ENCODE measurements at regions not wholly inside any gene's neighbourhood (a gene's known extent, or its start where the extent isn't known, plus 50 kb on each side); places are given as distances from the start of the nearest gene placed in this dataset.

DNA sequence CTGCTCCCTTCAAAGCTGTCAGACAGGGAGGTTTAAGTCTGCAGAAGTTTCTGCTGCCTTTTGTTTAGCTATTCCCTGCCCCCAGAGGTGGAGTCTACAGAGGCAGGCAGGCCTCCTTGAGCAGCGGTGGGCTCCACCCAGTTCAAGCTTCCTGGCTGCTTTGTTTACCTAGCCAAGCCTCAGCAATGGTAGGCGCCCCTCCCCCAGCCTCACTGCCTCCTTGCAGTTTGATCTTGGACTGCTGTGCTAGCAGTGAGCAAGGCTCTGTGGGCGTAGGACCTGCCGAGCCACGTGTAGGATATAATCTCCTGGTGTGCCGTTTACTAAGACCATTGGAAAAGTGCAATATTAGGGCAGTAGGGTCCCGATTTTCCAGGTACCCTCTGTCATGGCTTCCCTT is 707.1 kb upstream of the POM121L12 start:
- DNase-seq, result peak in 1 of 5 experiments; percentile 5

DNA sequence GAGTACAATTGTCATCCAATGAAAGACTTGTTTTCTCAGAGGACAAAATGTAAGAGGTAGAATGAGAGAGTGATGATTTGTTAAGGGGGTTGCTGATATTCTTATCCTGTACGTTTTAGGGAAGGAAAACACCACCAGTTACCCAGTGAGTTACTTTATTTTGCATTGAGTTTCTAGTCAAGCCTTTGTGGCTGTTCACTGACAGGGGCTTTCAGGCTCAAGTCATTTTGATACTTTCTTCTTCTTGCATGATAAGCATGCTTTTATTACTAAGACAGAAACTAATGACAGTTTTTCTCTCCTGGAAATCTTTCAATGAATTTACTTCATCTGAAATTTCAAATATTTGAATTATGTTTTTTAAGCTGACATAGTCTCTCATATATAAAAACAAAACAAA is 710.2 kb upstream of the POM121L12 start:
- peak in 1 of 5 experiments; percentile 32 for DNase-seq

DNA sequence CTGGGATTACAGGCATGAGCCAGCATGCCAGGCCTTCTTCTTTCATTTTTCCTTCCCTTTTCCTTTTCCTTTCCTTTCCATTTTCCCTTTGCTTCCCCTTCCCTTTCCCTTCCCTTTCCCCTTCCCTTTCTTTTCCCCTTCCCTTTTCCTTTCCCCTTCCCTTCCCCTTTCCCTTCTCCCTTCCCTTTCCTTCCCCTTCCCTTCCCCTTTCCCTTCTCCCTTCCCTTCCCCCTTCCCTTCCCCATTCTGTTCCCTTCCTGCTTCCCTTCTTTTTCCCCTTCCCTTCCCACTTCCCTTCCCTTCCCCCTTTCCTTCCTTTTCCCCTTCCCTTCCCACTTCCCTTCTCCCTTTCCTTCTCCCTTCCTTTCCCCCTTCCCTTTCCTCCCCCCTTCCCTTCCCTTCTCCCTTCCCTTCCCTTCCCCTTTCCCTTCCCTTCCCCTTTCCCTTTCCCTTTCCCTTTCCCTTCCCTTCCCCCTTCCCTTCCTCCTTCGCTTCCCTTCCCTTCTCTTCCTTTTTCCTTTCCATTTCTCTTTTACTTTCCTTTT is 712.2 kb upstream of the POM121L12 start:
- DNase-seq, result no peak

DNA sequence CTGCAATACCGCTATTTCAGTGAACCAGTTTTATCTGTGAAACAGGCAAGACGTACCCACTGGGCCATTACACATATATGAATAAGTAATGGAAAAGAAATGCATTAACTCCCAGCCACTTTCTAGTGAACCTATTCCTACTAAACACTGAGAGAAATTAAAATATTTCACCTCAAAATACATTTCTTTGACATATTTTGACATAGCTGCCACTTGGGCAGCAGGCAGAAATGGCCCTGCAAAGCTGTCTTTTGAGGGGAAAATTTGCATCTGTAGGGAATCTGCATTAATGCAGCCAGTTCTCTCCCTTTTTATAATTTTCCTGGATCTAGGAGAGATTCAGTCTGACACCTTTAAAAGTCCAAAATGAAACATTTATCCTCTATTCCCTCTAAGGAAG is 714.8 kb upstream of the POM121L12 start:
- DNase-seq, result no peak

DNA sequence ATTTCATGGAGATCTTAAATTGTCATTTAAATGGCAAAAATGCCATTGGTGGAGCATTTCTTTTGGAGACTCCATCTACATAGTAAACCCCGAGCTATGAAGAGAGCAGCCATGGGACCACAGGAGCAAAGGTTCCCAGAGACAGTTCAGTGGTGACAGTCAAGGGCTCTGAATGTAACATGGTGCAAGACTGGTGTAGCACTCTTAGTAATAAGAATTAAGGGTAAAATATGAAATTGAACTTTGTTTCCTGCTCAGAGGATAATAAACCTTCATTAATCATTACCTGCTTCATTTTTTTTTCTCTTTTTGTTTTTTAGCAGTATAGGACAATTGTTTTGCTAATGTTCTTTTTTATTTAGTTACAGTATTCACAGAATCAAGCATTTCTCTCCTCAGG is 717.5 kb upstream of the POM121L12 start:
- no peak for DNase-seq

DNA sequence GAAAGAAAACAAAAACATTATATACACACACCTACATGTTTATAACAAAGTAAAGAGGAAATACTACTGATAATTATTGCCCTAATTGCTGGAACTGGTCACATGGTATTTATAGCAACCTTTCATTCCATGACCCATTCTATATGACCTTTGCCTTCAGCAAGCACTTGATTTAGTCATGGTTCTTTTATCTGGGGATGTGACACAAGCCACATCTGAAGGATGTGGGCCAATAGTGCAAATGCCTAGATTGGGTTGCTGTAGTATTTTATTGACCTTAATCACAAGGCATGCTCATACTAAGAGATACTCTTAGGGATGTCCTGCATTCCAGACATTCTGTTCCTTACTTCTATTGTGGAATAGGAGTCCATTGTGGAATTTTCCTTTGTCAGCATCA is 723.5 kb upstream of the POM121L12 start:
- DNase-seq, result no peak

DNA sequence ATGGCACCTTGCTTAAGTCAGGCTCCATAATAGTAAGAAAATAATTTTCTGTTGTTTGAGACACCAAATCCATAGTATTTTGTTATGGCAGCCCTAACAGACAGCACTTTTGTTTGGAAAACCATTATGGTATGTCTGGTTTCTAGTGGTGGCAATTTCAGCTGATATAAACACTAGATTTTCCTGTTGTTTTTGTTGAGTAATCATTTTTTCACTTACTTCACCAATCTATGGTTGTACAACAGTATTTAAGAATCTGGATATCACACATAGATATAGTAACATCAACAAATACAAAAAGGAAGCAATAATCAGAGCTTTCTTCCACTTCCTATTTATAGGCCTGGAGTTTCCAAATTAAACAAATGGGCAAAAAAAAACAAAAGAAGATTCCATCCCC is 725.8 kb upstream of the POM121L12 start:
- no peak for DNase-seq

DNA sequence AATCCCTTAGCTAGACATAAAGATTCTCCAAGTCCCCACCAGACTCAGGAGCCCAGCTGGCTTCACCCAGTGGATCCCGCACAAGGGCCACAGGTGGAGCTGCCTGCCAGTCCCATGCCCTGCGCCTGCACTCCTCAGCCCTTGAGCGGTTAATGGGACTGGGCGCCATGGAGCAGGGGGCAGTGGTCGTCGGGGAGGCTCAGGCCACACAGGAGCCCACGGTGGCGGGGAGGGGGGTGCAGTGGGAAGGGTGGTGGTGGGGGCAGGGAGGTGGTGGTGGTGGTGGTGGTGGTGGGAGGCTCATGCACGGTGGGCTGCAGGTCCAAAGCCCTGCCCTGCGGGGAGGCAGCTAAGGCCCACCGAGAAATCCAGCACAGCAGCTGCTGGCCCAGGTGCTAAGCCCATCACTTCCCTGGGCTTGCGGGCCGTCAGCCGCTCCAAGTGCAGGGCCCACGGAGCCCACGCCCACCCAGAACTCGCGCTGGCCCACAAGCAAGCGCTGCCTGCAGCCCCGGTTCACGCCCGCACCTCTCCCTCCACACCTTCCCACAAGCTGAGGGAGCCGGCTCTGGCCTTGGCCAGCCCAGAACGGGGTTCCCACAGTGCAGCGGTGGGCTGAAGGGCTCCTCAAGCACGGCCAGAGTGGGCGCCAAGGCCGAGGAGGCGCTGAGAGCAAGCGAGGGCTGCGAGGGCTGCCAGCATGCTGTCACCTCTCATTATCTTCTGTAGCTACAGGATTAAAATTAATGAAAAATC is 732.5 kb upstream of the POM121L12 start:
- no peak for DNase-seq

DNA sequence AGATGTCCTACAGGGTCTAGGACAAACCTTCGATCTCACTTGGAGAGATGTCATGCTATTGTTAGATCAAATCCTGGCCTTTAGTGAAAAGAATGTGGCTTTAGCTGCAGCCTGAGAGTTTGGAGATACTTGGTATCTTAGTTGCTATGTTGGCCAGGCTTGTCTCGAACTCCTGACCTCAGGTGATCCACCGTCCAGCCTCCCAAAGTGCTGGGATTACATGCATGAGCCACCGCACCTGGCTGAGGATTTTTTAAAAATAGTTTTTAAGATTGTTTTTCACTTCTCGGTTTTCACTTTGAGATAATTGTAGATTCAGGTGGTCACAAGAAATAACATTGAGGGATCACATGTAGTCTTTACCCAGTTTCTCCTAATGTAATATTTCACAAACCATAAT is 738.3 kb upstream of the POM121L12 start:
- DNase-seq, result no peak

DNA sequence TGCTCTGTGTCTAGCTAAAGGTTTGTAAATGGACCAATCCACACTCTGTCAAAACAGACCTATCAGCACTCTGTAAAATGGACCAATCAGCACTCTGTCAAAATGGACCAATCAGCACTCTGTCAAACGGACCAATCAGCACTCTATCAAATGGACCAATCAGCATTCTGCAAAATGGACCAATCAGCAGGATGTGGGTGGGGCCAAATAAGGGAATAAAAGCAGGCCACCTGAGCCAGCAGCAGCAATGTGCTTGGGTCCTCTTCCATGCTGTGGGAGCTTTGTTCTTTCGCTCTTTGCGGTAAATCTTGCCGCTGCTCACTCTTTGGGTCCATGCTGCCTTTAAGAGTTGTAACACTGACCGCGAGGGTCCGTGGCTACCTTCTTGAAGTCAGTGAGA is 740.5 kb upstream of the POM121L12 start:
- no peak for DNase-seq

DNA sequence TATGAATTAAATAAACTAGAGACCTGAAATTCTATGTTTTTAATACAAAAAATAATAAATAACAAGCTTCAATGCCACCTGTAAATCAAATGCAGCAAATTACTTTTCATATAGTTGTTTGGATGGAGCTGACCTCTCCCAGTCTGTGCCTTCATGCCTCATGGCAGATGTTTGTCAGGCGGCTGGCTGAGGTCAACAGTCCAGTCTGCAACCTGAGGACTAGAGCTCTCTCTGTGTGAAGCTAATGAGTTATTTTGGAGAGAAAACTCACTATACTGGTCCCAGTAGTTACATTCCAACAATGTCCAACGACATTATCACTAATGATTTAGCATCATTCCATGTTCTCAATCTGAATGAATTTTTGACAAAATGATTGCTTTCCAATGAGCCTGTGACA is 746.2 kb upstream of the POM121L12 start:
- no peak for DNase-seq

DNA sequence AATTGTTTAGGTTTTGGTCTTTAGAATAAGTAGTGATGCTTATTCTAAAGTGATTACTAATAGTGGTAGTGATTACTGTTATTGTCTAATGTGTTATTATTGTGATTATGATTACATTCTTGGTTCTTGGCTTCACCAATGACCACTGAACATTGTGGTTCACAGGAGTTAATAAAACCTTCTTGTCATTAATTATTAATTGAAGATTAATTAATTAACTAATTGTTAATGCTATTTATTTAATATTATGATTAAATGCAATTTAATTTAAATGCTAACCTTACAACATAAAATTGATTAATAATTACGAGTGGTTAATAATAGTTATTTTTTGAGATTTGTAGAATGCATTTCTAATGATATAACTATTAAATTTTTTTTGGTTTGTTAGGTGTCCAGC is 747.7 kb upstream of the POM121L12 start:
- no peak for DNase-seq

DNA sequence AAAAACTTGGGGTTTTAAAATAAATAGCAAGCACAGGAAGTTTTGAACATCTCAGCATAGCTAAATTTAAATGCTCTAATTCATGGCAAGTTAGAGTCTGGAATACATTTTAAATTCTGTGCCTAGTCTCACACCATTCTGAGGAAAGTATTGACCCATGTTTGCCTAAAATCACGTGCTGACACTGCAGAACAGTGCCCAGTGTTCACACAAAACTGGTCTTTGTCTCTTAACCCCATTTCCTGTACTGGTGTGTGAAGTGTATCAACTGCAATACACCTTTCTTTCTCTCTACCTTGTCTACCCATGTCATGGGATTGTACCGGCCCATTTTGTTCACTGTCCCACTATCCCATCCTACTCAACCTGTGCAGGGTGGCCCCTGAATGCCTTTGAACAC is 749.7 kb upstream of the POM121L12 start:
- no peak for DNase-seq

DNA sequence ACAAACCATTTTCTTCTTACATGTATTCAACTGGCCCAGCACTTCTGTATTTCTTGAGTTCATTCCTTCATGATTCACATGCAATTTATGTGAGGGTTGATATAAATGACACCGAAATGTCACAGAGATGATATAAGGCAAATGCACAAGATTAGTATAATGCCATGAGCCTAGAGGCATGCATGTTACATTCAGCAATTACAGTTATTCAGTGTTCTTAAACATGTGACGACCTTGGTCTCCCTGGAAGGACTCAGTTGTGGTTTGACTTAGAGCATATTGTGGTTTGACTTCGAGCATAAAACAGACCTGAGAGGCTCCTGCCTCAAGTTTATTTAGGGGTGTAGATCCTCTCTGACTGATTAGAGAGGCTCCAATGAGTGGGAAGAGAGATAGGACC is 752.1 kb upstream of the POM121L12 start:
- no peak for DNase-seq

DNA sequence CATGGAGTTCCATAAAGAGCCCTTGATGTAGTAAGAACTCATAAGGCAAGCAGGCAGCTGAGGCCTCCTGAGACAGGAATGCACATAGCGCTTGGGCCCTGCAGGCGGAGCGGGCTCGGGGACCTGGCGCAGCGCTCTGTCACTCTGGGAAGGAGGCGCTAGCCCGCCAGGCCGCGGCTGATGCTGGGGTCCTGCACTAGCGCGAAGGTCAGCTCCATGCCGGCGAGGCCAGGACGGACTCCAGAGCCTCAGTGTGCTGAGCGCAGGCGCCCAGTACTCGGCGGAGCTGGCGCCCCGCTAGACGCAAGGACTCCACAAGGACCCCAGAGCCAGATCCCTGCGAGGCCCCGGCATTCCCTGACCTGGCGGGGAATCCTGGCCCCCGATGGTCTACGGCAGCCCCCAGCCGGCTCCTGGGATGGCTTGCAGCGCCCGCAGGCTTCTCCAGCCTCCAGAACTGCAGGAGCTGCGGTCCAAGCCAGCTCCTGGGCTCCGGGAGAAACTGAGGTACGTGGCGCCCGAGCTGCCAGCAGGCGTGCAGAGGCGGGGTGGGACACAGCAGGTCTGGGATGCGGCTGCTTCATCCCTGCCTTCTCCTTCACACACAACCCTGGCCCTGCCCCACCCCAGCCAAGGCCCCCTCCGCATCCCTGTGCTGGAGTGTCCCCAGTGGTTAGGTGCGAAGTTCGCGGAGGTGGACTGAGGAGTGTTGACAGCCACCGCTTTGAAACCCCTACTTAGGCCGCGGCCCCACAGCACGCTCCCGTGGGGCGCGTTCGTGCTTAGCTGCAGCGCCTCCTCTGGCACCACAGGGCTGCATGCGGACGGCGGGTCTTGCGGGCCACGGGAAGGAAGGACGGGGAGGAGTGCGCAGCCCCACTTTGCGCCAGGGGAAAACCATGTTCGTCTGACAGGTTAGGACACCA is 761.5 kb upstream of the POM121L12 start:
- DNase-seq, result no peak

DNA sequence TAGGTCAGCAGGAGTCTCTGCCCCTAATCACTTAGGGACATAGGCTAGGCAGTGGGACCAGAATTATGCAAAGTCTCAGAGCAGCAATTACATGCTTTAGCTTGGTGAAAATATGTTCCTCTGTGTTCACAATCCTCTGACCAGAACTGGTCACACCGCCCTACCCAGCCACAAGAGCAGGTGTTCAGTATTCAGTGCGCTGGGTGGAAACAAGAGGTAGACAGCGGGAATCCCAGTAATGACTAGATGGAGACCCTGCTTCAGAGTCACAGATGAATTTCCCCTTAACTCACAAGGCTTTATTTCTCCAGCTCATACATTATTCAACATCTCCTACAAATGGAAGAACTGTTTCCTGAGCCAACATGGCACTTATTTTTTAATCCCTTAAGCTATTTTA is 763.7 kb upstream of the POM121L12 start:
- DNase-seq, result no peak

DNA sequence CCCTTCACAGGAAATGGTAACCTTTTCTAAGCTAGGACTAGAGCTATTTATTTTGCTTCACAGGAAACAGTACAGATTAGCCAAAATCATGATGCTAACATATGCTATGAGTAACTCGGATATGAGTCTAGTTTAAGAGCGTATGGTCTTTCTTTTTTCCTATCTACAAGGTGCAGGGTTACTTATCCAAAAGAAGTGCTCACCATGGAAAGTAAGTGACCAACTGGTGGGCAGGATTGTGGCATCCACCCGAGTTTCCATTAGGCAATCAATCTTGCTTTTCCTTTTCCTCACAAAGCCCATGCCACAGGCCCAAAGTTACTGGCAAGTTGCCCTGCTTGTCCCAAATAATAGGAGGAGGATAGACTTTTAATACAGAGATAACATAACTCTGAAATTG is 765.1 kb upstream of the POM121L12 start:
- no peak for DNase-seq

DNA sequence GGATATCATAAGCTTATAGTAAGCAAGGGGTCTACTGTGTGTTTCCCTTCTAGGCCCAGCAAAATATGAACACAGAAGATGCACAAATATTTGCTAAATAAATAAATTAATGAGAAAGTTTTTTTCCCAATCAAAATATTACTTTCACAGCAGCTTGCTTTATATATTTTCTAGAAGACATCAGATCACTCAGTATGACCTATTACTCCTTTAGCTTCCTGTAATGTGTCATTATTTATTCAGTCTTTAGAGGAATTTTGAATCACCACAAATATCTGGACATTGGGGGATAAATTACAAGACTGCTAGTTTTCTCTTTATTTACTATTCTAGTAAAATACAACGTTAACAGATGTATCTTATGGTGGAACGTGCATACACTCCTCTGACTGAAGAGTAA is 765.8 kb upstream of the POM121L12 start:
- DNase-seq, result no peak

DNA sequence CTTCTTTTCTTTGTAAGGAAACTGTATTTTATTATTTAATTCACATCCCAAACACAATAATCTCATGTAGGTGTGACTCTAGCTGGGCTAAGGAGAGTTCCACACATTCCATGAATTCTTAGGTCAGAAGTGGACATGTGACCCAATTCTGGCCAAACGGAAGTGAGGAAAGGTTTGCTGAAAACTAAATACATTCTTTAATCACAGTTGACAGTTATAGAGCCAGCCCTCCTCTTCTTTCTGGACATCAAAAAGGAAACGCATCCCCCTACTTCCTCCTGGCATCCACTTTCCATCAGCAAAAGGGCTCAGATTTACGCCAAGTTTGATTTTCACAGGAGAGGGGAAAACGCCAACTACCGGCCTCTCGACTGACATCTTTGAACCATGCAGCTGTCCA is 774.4 kb upstream of the POM121L12 start:
- DNase-seq, result no peak

DNA sequence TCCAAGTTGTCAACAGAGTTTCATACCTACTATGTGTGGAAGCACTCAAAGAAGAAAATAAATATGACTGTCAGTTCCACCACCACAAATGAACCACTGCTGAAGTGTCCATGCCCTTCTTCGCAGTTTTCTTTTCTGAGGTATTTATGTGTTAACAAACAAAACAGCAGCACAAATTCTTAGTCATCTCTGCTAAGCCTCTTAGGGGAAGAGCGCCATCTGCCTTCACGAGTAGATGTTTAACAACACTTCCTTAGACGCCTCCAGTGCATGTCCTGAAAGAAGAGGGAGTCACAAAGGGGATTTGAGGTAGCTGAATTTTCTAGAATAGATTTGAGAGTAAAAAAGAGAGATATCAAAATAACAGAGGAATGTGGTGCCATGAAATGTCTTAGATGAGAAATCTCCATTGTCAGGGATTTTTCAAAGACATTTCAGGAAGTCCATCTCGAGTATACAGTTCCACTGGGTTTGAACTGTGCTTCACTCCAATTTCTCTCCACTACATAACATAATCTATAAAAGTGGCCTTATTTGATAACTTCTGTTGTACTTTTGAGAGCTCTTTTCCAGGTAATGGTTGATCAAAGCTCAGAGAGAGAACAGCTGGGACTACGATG is 775.3 kb upstream of the POM121L12 start:
- no peak for DNase-seq

DNA sequence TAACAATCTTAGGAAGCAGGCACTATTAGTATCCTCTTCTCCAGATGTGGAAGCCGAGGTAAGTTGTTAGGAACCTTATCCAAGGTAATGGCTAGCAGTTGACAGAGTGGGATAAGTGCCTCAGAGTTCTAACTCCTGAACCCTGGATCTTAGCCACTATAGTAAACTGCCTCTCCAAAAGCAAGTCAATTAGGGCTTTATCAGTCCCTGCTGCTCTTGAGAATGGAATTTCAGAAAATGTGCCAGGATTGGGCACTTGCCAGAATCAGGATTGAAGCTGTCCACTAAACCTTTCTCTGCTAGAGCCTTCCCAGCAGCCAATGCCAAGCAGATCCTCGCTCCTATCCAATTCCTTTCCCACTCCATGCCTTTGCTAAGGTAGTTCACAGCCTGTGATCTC is 777.5 kb upstream of the POM121L12 start:
- no peak for DNase-seq

DNA sequence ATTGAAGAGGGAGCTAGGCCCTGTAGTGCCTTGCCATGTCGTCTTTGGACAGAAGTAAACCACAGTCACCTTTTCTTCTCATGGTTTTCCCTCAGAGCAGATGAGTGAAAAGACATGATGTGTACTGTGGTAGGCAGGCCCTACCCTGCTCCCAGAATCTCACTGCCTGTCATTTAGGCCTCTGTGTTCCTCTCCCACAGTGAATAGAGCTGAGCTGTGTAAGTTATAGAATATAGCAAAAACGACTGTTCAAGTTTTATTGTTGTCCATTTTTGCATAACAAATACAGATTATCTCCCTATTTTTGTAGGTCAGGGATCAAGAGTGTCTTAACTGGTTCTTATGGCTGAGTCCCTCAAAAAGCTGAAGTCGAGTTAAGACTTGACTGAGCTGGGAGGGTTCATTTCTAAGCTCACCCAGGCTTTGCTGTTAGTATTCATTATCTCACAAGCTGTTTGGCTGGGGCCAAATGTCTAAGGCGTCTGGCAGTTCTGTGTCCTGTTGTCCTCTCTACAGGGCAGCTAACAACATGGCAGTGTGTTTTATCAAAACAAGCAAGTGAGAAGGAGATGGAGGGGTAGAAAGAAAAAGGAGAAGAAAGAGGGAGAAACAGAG is 780.9 kb upstream of the POM121L12 start:
- DNase-seq, result no peak

DNA sequence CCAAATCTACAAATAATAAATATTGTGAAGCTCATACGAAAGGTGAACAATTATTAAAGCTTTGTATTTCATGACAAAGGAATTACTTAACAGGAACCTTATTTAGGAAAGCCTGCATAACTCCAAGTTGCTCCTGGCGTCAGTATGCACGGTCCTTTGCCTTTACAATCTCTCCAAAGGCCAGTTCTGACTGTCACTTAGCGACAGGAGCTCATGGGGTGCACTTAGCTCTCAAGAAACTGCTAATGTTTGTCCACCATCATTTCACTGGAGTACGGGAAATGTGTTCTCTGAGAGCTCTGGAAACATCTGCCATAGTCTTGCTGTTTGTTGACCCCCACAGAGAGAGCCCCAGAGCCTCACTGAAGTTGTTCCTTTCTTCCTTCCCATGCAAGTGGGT is 781.5 kb upstream of the POM121L12 start:
- DNase-seq, result no peak

Data from T-helper 2 cell (primary cell).